H1 (cell line): ENCODE measurements at regions not wholly inside any gene's neighbourhood (a gene's known extent, or its start where the extent isn't known, plus 50 kb on each side); places are given as distances from the start of the nearest gene placed in this dataset.

Experiments used
- EGR1 ChIP-seq: IDR thresholded peaks from 2 replicates; pipeline ENCODE4 v1.6.1; 2011; ENCODE audit warnings: low read depth, low read length, borderline replicate concordance
- EP300 ChIP-seq, 2 experiments: IDR thresholded peaks; 1 replicate in 1 of 2; 2 replicates in 1 of 2; pipeline ENCODE4 v1.6.1; 2011 to 2012; ENCODE audit warnings: low read depth in 2 of 2, low read length in 2 of 2, mild to moderate bottlenecking in 2 of 2, borderline replicate concordance in 1 of 2, inconsistent platforms in 1 of 2, moderate library complexity in 1 of 2
- KDM1A ChIP-seq: fragments of 200-600, 300-600 bp; sonication (generic); IDR thresholded peaks from 2 replicates; pipeline ENCODE4 v1.7.1; 2016; ENCODE audit warnings: mild to moderate bottlenecking, low read length, borderline replicate concordance
- POLR2A ChIP-seq, 2 experiments: IDR thresholded peaks; 1 replicate in 1 of 2; 2 replicates in 1 of 2; pipeline ENCODE4 v1.6.1; 2011; ENCODE audit warnings: low read depth in 2 of 2, low read length in 2 of 2, mild to moderate bottlenecking in 2 of 2; ENCODE audit errors: control extremely low read depth in 1 of 2
- RAD21 ChIP-seq, 2 experiments: IDR thresholded peaks in 1 of 2; conservative IDR thresholded peaks in 1 of 2; 2 replicates each; pipeline ENCODE4 v1.6.1; 2011; ENCODE audit warnings: low read depth in 2 of 2, low read length in 2 of 2, improper control_type of control experiment in 1 of 2, inconsistent platforms in 1 of 2, mild to moderate bottlenecking in 1 of 2, moderate library complexity in 1 of 2
- RFX5 ChIP-seq: IDR thresholded peaks from 2 replicates; pipeline ENCODE4 v1.6.1; 2011; ENCODE audit warnings: low read depth, low read length, improper control_type of control experiment, borderline replicate concordance
- RNF2 ChIP-seq: fragments of 200-900, 300-1000 bp; sonication (generic); IDR thresholded peaks from 2 replicates; pipeline ENCODE4 v1.7.1; 2016; ENCODE audit warnings: borderline replicate concordance, low read depth, mild to moderate bottlenecking, antibody characterized with exemption, low read length; ENCODE audit not compliant: poor library complexity, severe bottlenecking; ENCODE audit errors: missing control alignments
- RXRA ChIP-seq: IDR thresholded peaks from 2 replicates; pipeline ENCODE4 v1.6.1; 2011; ENCODE audit warnings: low read depth, mild to moderate bottlenecking, low read length, moderate library complexity; ENCODE audit not compliant: insufficient read depth
- SIRT6 ChIP-seq: IDR thresholded peaks from one replicate; pipeline ENCODE4 v1.7.1; 2012; ENCODE audit warnings: low read length, inconsistent platforms
- ZNF274 ChIP-seq: IDR thresholded peaks from 2 replicates; pipeline ENCODE4 v1.7.0; 2012; ENCODE audit warnings: low read length, borderline replicate concordance; ENCODE audit errors: extremely low read depth
- TF ChIP-seq, protein P1 (sequence below): fragments of 300-600 bp; sonication (generic); IDR thresholded peaks from 2 replicates; pipeline ENCODE4 v1.7.1; 2012; ENCODE audit warnings: low read length, moderate library complexity, mild to moderate bottlenecking, inconsistent platforms; ENCODE audit not compliant: insufficient replicate concordance

DNA sequence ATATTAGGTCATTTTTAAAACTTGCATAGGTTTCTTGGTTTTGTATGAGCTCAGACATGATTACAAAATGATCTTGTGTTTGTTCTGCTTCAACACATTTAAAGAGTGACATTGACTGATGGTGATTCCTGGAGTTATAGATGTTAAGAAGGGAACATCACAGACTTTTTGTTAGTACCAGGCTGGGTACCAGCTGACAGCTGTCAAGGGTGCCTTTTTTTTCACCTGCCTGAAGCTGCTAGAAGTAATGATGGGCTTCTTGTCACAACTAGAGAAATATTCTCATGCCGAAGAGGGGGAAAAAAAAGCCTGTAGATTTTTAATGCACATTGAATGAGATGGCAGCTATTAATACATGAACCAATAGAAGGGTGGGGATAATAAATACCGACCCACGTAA, 226.6 kb upstream of the TRAM1L1 start (continued):
- TF ChIP-seq, protein P1, sequence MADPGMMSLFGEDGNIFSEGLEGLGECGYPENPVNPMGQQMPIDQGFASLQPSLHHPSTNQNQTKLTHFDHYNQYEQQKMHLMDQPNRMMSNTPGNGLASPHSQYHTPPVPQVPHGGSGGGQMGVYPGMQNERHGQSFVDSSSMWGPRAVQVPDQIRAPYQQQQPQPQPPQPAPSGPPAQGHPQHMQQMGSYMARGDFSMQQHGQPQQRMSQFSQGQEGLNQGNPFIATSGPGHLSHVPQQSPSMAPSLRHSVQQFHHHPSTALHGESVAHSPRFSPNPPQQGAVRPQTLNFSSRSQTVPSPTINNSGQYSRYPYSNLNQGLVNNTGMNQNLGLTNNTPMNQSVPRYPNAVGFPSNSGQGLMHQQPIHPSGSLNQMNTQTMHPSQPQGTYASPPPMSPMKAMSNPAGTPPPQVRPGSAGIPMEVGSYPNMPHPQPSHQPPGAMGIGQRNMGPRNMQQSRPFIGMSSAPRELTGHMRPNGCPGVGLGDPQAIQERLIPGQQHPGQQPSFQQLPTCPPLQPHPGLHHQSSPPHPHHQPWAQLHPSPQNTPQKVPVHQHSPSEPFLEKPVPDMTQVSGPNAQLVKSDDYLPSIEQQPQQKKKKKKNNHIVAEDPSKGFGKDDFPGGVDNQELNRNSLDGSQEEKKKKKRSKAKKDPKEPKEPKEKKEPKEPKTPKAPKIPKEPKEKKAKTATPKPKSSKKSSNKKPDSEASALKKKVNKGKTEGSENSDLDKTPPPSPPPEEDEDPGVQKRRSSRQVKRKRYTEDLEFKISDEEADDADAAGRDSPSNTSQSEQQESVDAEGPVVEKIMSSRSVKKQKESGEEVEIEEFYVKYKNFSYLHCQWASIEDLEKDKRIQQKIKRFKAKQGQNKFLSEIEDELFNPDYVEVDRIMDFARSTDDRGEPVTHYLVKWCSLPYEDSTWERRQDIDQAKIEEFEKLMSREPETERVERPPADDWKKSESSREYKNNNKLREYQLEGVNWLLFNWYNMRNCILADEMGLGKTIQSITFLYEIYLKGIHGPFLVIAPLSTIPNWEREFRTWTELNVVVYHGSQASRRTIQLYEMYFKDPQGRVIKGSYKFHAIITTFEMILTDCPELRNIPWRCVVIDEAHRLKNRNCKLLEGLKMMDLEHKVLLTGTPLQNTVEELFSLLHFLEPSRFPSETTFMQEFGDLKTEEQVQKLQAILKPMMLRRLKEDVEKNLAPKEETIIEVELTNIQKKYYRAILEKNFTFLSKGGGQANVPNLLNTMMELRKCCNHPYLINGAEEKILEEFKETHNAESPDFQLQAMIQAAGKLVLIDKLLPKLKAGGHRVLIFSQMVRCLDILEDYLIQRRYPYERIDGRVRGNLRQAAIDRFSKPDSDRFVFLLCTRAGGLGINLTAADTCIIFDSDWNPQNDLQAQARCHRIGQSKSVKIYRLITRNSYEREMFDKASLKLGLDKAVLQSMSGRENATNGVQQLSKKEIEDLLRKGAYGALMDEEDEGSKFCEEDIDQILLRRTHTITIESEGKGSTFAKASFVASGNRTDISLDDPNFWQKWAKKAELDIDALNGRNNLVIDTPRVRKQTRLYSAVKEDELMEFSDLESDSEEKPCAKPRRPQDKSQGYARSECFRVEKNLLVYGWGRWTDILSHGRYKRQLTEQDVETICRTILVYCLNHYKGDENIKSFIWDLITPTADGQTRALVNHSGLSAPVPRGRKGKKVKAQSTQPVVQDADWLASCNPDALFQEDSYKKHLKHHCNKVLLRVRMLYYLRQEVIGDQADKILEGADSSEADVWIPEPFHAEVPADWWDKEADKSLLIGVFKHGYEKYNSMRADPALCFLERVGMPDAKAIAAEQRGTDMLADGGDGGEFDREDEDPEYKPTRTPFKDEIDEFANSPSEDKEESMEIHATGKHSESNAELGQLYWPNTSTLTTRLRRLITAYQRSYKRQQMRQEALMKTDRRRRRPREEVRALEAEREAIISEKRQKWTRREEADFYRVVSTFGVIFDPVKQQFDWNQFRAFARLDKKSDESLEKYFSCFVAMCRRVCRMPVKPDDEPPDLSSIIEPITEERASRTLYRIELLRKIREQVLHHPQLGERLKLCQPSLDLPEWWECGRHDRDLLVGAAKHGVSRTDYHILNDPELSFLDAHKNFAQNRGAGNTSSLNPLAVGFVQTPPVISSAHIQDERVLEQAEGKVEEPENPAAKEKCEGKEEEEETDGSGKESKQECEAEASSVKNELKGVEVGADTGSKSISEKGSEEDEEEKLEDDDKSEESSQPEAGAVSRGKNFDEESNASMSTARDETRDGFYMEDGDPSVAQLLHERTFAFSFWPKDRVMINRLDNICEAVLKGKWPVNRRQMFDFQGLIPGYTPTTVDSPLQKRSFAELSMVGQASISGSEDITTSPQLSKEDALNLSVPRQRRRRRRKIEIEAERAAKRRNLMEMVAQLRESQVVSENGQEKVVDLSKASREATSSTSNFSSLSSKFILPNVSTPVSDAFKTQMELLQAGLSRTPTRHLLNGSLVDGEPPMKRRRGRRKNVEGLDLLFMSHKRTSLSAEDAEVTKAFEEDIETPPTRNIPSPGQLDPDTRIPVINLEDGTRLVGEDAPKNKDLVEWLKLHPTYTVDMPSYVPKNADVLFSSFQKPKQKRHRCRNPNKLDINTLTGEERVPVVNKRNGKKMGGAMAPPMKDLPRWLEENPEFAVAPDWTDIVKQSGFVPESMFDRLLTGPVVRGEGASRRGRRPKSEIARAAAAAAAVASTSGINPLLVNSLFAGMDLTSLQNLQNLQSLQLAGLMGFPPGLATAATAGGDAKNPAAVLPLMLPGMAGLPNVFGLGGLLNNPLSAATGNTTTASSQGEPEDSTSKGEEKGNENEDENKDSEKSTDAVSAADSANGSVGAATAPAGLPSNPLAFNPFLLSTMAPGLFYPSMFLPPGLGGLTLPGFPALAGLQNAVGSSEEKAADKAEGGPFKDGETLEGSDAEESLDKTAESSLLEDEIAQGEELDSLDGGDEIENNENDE, result no peak
- no peak for TF ChIP-seq RNF2
- no peak for TF ChIP-seq EGR1
- TF ChIP-seq ZNF274, result no peak
- TF ChIP-seq KDM1A, result no peak
- no peak for TF ChIP-seq RAD21 (IDR thresholded peaks at IDR 0.05 in 1 of 2, conservative IDR thresholded peaks at IDR 0.05 in 1 of 2; ENCODE audit: low read depth in 2 of 2, low read length in 2 of 2)
- no peak for TF ChIP-seq RFX5
- TF ChIP-seq RXRA, result no peak
- TF ChIP-seq SIRT6, result no peak
- no peak for TF ChIP-seq EP300 (IDR thresholded peaks at IDR 0.05; ENCODE audit: borderline replicate concordance in 1 of 2, low read depth in 2 of 2, low read length in 2 of 2)
- TF ChIP-seq POLR2A (IDR thresholded peaks at IDR 0.05; ENCODE audit: control extremely low read depth in 1 of 2, low read depth in 2 of 2, low read length in 2 of 2), result no peak
